ENCODE measurements at regions not wholly inside any gene's neighbourhood (a gene's known extent, or its start where the extent isn't known, plus 50 kb on each side); places are given as distances from the start of the nearest gene placed in this dataset.

DNA sequence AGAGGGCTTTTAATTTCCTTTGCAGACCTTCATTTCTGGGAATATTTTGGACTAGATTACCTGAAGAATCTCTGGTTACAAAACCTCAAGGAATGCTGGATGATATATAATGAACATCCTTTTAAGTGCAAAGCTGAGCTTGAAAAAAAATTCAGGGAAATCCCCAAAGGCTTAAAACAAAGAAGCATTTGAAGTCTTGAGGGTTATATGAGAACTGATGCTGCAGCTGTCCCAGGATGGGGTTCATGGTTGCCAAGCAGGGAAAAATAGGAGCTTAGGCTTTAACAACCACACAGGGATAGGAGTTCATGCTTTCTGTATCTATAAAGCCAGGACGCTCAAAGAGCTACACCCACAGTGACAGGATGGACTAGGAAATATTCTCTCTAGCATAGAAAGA lies 150.4 kb upstream of the IRX5 start:
- DNase-seq (ENCODE audit: low read depth in 1 of 2, low spot score in 1 of 2) (no peak), FAIRE-seq (no peak), ATAC-seq (no peak)
- Histone ChIP-seq H3K4me3 (no peak overlapping the region), H3K4me2 (no peak overlapping the region), H3K4me1 (no peaks in the 10 kb centered on the region), H3K27ac (no peak overlapping the region), H3K9me3 (no peaks in the 10 kb centered on the region; the same call in 2 of the 3 replicates)
- POLR2A ChIA-PET: no interaction called here
- WGBS (ENCODE audit: missing lambda C conversion rate): 7% methylated on average over 1 of the region's 1 CpG
- CTCF ChIA-PET: no interaction called here
- no peak for TF ChIP-seq CBX8 (IDR thresholded peaks at IDR 0.05)

GRCh38 chr16:54779549-54779948 lies 151.1 kb upstream of the IRX5 start:
- ATAC-seq: no peak
- CTCF ChIA-PET: no interaction called here
- no peak for FAIRE-seq

GRCh38 chr16:54774768-54775167 lies 155.9 kb upstream of the IRX5 start:
- FAIRE-seq: no peak
- ChIA-PET CTCF (no interaction called here), POLR2A (no interaction called here)
- Histone ChIP-seq H3K4me1 (no peaks in the 10 kb centered on the region), H3K27ac (no peak overlapping the region), H3K9me3 (no peaks in the 10 kb centered on the region; the same call in 2 of the 3 replicates), H3K4me2 (no peak overlapping the region), H3K4me3 (no peak overlapping the region)
- TF ChIP-seq, protein P1, sequence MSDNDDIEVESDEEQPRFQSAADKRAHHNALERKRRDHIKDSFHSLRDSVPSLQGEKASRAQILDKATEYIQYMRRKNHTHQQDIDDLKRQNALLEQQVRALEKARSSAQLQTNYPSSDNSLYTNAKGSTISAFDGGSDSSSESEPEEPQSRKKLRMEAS (IDR thresholded peaks at IDR 0.05): no peak
- TF ChIP-seq KDM5A (IDR thresholded peaks at IDR 0.05) (no peak), CHD2 (IDR thresholded peaks at IDR 0.05; ENCODE audit: low read length, partially characterized antibody) (no peak), SREBF2 (IDR thresholded peaks at IDR 0.05) (no peak), CBX8 (IDR thresholded peaks at IDR 0.05) (no peak), ZNF302 (CRISPR knock-in tag; IDR thresholded peaks at IDR 0.05) (no peak), CHD4 (IDR thresholded peaks at IDR 0.05; ENCODE audit: borderline replicate concordance) (no peak), RFX5 (IDR thresholded peaks at IDR 0.05) (no peak), ZSCAN20 (CRISPR knock-in tag; IDR thresholded peaks at IDR 0.05) (no peak), JUN (IDR thresholded peaks at IDR 0.05) (no peak)
- WGBS (ENCODE audit: missing lambda C conversion rate): 30% methylated on average over 3 of the region's 3 CpGs
- no peak for DNase-seq (ENCODE audit: low read depth in 1 of 2, low spot score in 1 of 2)
- ATAC-seq: no peak

More at GRCh38 chr16:54779549-54779948, 151.1 kb upstream of the IRX5 start:
- H3K4me1 ChIP-seq: no peaks in the 10 kb centered on the region
- no peak overlapping the region for H3K27ac ChIP-seq
- POLR2A ChIA-PET: no interaction called here
- TF ChIP-seq ZSCAN20 (CRISPR knock-in tag; IDR thresholded peaks at IDR 0.05) (no peak), CHD4 (IDR thresholded peaks at IDR 0.05; ENCODE audit: borderline replicate concordance) (no peak), NPAS2 (CRISPR knock-in tag; IDR thresholded peaks at IDR 0.05; ENCODE audit: borderline replicate concordance) (no peak), JUNB (IDR thresholded peaks at IDR 0.05) (no peak), HES2 (IDR thresholded peaks at IDR 0.05) (no peak), HEYL (CRISPR knock-in tag; IDR thresholded peaks at IDR 0.05) (no peak), E2F6 (IDR thresholded peaks at IDR 0.05; ENCODE audit: borderline replicate concordance, low read depth) (no peak), TFCP2L1 (CRISPR knock-in tag; IDR thresholded peaks at IDR 0.05) (no peak), EP300 (IDR thresholded peaks at IDR 0.05) (no peak), RCOR1 (IDR thresholded peaks at IDR 0.05; ENCODE audit: low read depth, low read length) (no peak), SREBF2 (IDR thresholded peaks at IDR 0.05) (no peak), POLR2AphosphoS2 (conservative IDR thresholded peaks at IDR 0.05; ENCODE audit: low read length) (no peak)
- TF ChIP-seq, protein P2, sequence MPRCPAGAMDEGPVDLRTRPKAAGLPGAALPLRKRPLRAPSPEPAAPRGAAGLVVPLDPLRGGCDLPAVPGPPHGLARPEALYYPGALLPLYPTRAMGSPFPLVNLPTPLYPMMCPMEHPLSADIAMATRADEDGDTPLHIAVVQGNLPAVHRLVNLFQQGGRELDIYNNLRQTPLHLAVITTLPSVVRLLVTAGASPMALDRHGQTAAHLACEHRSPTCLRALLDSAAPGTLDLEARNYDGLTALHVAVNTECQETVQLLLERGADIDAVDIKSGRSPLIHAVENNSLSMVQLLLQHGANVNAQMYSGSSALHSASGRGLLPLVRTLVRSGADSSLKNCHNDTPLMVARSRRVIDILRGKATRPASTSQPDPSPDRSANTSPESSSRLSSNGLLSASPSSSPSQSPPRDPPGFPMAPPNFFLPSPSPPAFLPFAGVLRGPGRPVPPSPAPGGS (IDR thresholded peaks at IDR 0.05): no peak
- TF ChIP-seq, protein P3, sequence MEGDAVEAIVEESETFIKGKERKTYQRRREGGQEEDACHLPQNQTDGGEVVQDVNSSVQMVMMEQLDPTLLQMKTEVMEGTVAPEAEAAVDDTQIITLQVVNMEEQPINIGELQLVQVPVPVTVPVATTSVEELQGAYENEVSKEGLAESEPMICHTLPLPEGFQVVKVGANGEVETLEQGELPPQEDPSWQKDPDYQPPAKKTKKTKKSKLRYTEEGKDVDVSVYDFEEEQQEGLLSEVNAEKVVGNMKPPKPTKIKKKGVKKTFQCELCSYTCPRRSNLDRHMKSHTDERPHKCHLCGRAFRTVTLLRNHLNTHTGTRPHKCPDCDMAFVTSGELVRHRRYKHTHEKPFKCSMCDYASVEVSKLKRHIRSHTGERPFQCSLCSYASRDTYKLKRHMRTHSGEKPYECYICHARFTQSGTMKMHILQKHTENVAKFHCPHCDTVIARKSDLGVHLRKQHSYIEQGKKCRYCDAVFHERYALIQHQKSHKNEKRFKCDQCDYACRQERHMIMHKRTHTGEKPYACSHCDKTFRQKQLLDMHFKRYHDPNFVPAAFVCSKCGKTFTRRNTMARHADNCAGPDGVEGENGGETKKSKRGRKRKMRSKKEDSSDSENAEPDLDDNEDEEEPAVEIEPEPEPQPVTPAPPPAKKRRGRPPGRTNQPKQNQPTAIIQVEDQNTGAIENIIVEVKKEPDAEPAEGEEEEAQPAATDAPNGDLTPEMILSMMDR (IDR thresholded peaks at IDR 0.05): no peak
- TF ChIP-seq, protein P1 (IDR thresholded peaks at IDR 0.05): no peak
- TF ChIP-seq, protein P4, sequence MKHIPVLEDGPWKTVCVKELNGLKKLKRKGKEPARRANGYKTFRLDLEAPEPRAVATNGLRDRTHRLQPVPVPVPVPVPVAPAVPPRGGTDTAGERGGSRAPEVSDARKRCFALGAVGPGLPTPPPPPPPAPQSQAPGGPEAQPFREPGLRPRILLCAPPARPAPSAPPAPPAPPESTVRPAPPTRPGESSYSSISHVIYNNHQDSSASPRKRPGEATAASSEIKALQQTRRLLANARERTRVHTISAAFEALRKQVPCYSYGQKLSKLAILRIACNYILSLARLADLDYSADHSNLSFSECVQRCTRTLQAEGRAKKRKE (CRISPR knock-in tag; IDR thresholded peaks at IDR 0.05; ENCODE audit: low read depth): no peak
- no peak for DNase-seq (ENCODE audit: low read depth in 1 of 2, low spot score in 1 of 2)
- H3K4me3 ChIP-seq: no peak overlapping the region
- no peaks in the 10 kb centered on the region; the same call in 2 of the 3 replicates for H3K9me3 ChIP-seq
- no peak overlapping the region for H3K4me2 ChIP-seq

All from A549 (cell line).